PC-3 (cell line): ENCODE measurements at regions not wholly inside any gene's neighbourhood (a gene's known extent, or its start where the extent isn't known, plus 50 kb on each side); places are given as distances from the start of the nearest gene placed in this dataset.

Source experiments
- ATAC-seq: fragments of 200-7000 bp; cut with Tn5 transposase; 2 replicates; pipeline ENCODE4 v1.9.1; 2020; ENCODE audit warnings: mild to moderate bottlenecking, moderate library complexity
- BruUV-seq: library from RNA; stranded (reverse); fragments of 400-500 nt; replicated peaks from 2 replicates; lab custom pipeline; 2021; lab: Mats Ljungman, UMichigan
- CTCF ChIA-PET: fragments of 300-600 bp; sonication (Branson Sonifier 250); formaldehyde crosslinking; loops from one replicate; lab custom pipeline; 2022; ENCODE audit warnings: antibody characterized with exemption; lab: Charles Lee
- POLR2A ChIA-PET: fragments of 300-600 bp; sonication (Branson Sonifier 250); formaldehyde crosslinking; loops from one replicate; lab custom pipeline; 2022; ENCODE audit warnings: antibody characterized with exemption; ENCODE audit not compliant: unreplicated experiment; lab: Charles Lee
- DNase-seq: peaks from one replicate; pipeline ENCODE4 v3.0.0-alpha.2; 2015
- H2AFZ ChIP-seq: fragments of 300-600 bp; sonication (generic); 2 replicates; pipeline ENCODE4 v1.6.0; 2016; ENCODE audit warnings: antibody characterized with exemption, low read length
- H3F3A ChIP-seq: fragments of 300-600 bp; sonication (generic); one replicate; pipeline ENCODE4 v1.6.0; 2017; ENCODE audit warnings: antibody characterized with exemption, low read length, control low read depth, mild to moderate bottlenecking; ENCODE audit not compliant: unreplicated experiment
- H3K27ac ChIP-seq: fragments of 300-600 bp; sonication (generic); 2 replicates; pipeline ENCODE4 v1.5.1; 2016; ENCODE audit warnings: mild to moderate bottlenecking, low read length
- H3K27me3 ChIP-seq: fragments of 300-600 bp; sonication (generic); 2 replicates; pipeline ENCODE4 v1.6.1; 2016; ENCODE audit warnings: low read length, mixed read lengths
- H3K36me3 ChIP-seq: fragments of 300-600 bp; sonication (generic); 2 replicates; pipeline ENCODE4 v1.6.1; 2016; ENCODE audit warnings: low read depth, mixed run types, low read length, mixed read lengths
- H3K4me1 ChIP-seq: fragments of 300-600 bp; sonication (generic); 2 replicates; pipeline ENCODE4 v1.5.1; 2016; ENCODE audit warnings: low read length; ENCODE audit not compliant: insufficient read depth
- H3K4me2 ChIP-seq: fragments of 300-600 bp; sonication (generic); 2 replicates; pipeline ENCODE4 v1.6.0; 2016; ENCODE audit warnings: low read length
- H3K4me3 ChIP-seq: fragments of 300-600 bp; sonication (generic); 2 replicates; pipeline ENCODE4 v1.5.1; 2016; ENCODE audit warnings: mild to moderate bottlenecking, low read length, mixed read lengths
- H3K79me2 ChIP-seq: fragments of 300-600 bp; sonication (generic); 2 replicates; pipeline ENCODE4 v1.6.1; 2017; ENCODE audit warnings: low read length, mixed read lengths
- H3K9ac ChIP-seq: fragments of 300-600 bp; sonication (generic); 2 replicates; pipeline ENCODE4 v1.6.0; 2016; ENCODE audit warnings: mild to moderate bottlenecking, low read length
- H3K9me2 ChIP-seq: fragments of 300-600 bp; sonication (generic); replicated peaks from 2 replicates; pipeline ENCODE4 v1.6.1; 2016; ENCODE audit warnings: mixed run types, low read length, mixed read lengths
- H3K9me3 ChIP-seq: fragments of 300-600 bp; sonication (generic); 2 replicates; pipeline ENCODE4 v1.6.1; 2016; ENCODE audit warnings: low read length, mixed read lengths
- H4K20me1 ChIP-seq: fragments of 300-600 bp; sonication (generic); 2 replicates; pipeline ENCODE4 v1.6.1; 2016; ENCODE audit warnings: low read length, mixed read lengths
- CTCF ChIP-seq: fragments of 300-600 bp; sonication (generic); conservative IDR thresholded peaks from 2 replicates; pipeline ENCODE4 v1.5.1; 2017; ENCODE audit warnings: antibody characterized with exemption, low read depth, mild to moderate bottlenecking, low read length
- EZH2 ChIP-seq: fragments of 300-600 bp; sonication (generic); IDR thresholded peaks from one replicate; pipeline ENCODE4 v1.6.1; 2017; ENCODE audit warnings: antibody characterized with exemption, mild to moderate bottlenecking, low read length; ENCODE audit not compliant: unreplicated experiment
- EZH2phosphoT487 ChIP-seq: fragments of 300-600 bp; sonication (generic); IDR thresholded peaks from 2 replicates; pipeline ENCODE4 v1.6.1; 2018; ENCODE audit warnings: mild to moderate bottlenecking, antibody characterized with exemption, low read length, borderline replicate concordance
- intact Hi-C: fragments of 100-400 bp; cut with micrococcal nuclease; formaldehyde crosslinking; loops from 2 replicates; pipeline ENCODE4 v1.9.0; 2023

GRCh38 chr6:141963543-141964295, 169.0 kb upstream of the GJE1 start:
- DNase-seq (peak; percentile 3), ATAC-seq (no peak)
- H3K9me3 ChIP-seq = no peaks in the 10 kb centered on the region
- no TSS peak for BruUV-seq
- H3K27ac ChIP-seq = no peak overlapping the region
- no peak overlapping the region for H2AFZ ChIP-seq
- no peak overlapping the region for H3K4me2 ChIP-seq
- H3K79me2 ChIP-seq = no peaks in the 10 kb centered on the region
- no peaks in the 10 kb centered on the region for H3F3A ChIP-seq
- H4K20me1 ChIP-seq = no peaks in the 10 kb centered on the region
- intact Hi-C loops = no loop called here
- no peaks in the 10 kb centered on the region for H3K27me3 ChIP-seq
- H3K9me2 ChIP-seq = no peaks in the 10 kb centered on the region
- H3K4me3 ChIP-seq = no peak overlapping the region
- H3K4me1 ChIP-seq = no peaks in the 10 kb centered on the region
- POLR2A ChIA-PET = no interaction called here
- H3K9ac ChIP-seq = no peak overlapping the region
- CTCF ChIA-PET = no interaction called here
- H3K36me3 ChIP-seq = no peaks in the 10 kb centered on the region
- TF ChIP-seq CTCF = no peak
- TF ChIP-seq EZH2phosphoT487 = no peak
- TF ChIP-seq EZH2 = no peak

GRCh38 chr6:141957271-141957670, 175.5 kb upstream of the GJE1 start:
- TF ChIP-seq CTCF (no peak), EZH2phosphoT487 (no peak), EZH2 (no peak)
- H4K20me1 ChIP-seq = no peaks in the 10 kb centered on the region
- H3K27ac ChIP-seq = no peak overlapping the region
- no peak overlapping the region for H2AFZ ChIP-seq
- intact Hi-C loops = no loop called here
- no peak for ATAC-seq
- POLR2A ChIA-PET = no interaction called here
- H3K27me3 ChIP-seq = no peaks in the 10 kb centered on the region
- no TSS peak for BruUV-seq
- no peaks in the 10 kb centered on the region for H3K79me2 ChIP-seq
- CTCF ChIA-PET = no interaction called here
- H3K36me3 ChIP-seq = no peaks in the 10 kb centered on the region
- H3K4me2 ChIP-seq = no peak overlapping the region
- no peaks in the 10 kb centered on the region for H3K4me1 ChIP-seq
- no peaks in the 10 kb centered on the region for H3K9me2 ChIP-seq
- H3K9me3 ChIP-seq = no peaks in the 10 kb centered on the region
- H3F3A ChIP-seq = no peaks in the 10 kb centered on the region
- H3K4me3 ChIP-seq = no peak overlapping the region
- H3K9ac ChIP-seq = no peak overlapping the region
- no peak for DNase-seq

- CTCF ChIA-PET = no interaction called here
- Histone ChIP-seq H4K20me1 (no peaks in the 10 kb centered on the region), H3K9me3 (no peaks in the 10 kb centered on the region), H3K9me2 (no peaks in the 10 kb centered on the region), H2AFZ (no peak overlapping the region), H3K9ac (no peak overlapping the region), H3K79me2 (no peaks in the 10 kb centered on the region), H3K4me1 (no peaks in the 10 kb centered on the region), H3K4me2 (no peak overlapping the region), H3K4me3 (no peak overlapping the region), H3K36me3 (no peaks in the 10 kb centered on the region), H3K27me3 (no peaks in the 10 kb centered on the region), H3F3A (no peaks in the 10 kb centered on the region), H3K27ac (no peak overlapping the region)
- POLR2A ChIA-PET = no interaction called here
- DNase-seq = no peak
- no peak for TF ChIP-seq CTCF
- no peak for TF ChIP-seq EZH2phosphoT487
- no peak for TF ChIP-seq EZH2
- no TSS peak for BruUV-seq
- ATAC-seq = no peak
- intact Hi-C loops = no loop called here
Observed at GRCh38 chr6:141956868-141957267, 175.9 kb upstream of the GJE1 start.
